NOMO-1 treated with dmso at 0.1 percent for 144 hours (cell line): ENCODE measurements at regions not wholly inside any gene's neighbourhood (a gene's known extent, or its start where the extent isn't known, plus 50 kb on each side); places are given as distances from the start of the nearest gene placed in this dataset.

ENCODE experiments used
- DNase-seq: peaks from one replicate; lab custom pipeline; 2025; ENCODE audit not compliant: unreplicated experiment; lab: John Stamatoyannopoulos, UW

DNA sequence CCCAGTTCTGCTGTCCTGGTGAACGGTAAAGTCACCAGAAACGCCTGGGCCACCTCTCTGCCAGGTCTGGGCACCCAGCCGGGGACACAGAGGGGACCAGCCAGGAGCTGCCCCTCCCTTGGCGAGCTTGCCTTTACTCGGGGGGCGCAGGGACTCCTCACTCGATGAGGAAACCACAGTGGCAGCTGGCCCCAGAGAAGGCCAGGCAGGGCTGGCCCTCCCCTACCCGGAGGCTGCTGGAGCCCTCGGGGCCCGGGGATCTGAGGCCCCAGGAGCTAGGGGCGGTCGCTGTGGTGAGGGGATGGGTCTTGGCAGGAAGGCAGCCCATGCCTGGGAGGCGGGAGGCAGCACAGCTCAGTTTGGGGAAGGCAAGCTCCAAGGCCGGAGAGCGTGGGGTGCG lies 80.4 kb upstream of the SLCO4A1 start:
- no peak for DNase-seq

DNA sequence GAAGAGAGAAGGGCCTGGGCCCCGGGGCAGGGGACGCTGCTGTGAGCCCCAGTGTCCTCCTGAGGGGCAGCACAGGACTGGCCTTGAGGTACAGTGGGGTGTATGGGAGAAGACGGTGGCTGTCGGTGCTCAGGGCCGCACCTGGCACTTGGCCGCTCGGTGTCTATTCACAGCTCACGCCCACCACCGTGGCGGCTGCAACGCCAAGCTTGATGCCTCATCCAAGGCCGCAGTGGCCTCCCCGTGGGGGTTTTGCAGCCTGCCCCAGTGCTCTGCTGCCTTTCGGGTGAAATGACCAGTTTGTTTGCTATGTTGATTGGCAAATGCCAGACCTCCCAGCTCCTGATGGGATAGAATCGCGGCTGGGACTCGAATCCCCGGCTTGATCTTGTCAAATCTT lies 79.5 kb upstream of the SLCO4A1 start:
- DNase-seq, result no peak

DNA sequence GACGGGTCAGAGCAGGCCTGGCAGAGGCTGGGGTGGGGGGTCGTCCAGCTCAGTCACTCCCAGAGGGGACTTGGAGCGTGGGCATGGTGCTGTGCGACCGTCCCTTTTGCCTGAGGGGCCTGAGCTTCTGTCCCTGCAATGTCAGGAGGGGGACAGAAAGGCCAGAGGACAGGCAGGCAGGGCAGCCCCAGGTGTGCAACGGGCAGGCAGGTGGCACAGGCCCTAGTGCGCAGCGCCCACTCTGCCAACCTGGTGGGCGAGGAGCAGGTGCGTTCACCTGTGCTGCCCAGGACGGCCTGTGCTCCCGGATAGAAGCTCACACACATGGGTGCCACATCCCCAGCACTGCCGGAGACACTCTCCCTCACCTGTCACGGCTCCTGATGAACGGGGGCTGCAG lies 78.7 kb upstream of the SLCO4A1 start:
- no peak for DNase-seq

DNA sequence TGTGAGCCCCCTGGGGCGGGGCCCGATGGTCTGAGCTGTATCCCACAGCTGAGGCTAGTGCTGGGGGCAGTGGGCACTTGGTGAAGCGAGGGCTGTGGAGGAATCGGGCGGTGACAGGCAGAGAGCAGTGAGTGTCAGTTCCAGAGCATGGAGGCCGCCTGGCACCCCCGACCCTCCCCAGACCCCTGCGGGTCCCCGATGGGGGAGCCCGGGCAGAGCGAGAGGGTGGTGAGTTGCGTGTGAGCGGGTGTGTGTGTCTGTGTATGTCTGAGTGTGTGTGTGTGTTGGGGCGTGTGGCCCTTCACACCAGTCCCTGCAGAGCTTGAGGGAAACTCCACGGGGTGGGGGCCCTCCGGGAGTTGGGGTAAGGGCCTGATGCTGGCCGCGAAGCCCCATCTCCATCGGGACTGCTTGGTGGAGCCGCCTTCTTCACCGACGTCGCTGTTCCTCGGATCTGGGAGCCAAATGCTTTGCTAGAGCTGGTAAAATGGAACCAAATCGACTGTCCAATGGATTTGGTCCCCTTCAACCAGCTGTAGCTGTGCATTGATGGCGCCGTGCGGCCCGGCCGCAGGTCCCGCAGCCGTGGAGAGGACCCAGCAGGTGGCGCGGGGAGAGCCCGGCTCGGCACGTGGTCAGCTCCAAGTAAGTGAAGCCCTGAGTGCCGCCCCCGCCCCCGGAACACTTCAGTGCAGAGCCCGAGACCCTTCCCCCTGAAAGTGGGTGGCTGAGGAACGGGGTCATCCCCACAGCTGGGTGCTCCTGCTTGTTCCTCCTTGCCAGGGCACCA lies 77.7 kb upstream of the SLCO4A1 start:
- no peak for DNase-seq

DNA sequence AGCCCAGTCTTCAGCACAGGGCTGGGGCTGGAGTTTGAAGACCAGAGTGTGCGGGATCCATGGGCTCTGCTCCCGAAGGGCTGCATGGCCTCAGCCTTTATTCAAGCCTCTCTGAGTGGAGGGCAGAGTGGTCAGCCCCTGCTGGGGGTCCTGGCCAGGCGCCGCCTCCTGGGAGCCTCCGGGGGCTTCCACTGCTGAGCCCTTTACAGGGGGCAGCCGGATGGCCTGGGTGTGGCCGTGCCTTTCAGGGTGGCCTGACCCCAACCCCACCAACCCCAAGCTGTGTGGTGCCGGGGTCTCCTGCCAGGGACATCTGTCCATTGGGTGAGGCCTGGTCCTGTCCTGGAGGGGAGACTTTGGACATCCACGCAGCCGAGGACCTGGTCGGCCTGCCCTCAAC lies 76.0 kb upstream of the SLCO4A1 start:
- DNase-seq, result no peak

DNA sequence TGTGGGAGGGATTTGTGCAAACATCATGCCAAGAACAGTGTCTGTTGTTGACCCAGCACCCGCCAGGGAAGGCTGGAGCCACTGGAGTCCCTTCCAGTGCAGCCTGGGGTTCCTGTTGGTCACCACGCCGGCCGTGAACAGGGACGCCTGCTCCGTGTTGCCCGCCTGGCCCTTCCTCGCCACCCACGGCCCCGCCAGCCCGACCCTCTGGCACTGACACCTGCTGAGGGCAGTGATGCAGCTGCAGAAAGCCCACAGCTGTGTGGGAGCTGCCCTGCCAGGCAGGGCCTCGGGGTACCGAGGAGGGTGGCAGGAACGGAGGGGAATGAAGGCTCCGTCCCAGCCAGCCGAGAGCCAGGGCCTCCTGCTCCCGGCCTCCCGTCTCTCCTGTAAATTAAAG lies 75.5 kb upstream of the SLCO4A1 start:
- DNase-seq, result no peak

DNA sequence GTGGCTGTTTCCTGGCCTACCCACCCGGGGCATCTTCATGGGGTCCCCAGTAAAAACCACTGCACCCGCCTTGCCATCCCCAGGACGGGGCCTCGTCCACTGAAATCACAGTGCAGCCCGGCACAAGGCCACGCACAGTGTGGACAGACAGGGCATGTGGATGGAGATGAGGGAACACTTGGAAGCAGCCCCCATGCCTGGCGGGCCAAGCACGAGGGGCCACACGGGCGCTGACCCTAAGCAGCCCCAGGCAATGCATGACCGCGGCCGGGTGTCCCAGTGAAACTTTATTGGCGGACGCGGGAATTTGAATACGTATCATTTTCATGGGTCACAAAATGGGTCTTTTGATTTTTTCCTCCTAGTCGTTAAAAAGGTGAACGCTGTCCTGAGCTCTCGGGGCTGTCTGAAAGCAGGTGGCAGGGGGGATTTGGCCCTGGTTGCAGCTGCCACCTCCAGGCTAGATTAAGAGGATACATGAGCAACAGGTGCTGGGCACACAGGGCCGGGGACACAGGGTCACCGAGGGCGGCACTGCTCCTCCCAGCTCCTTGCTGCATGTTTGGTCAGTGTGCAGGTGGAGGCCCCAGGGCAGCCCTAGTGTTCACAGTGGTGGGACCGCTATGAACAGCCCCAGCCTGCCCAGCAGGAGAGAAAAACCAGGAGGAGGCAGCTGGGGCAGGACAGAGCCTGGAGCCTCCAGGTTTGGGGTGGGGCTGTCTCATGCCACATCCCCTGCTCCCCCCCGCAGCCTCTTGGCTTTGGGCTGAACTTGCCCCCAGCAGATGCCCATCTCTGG lies 74.9 kb upstream of the SLCO4A1 start:
- DNase-seq, result no peak

DNA sequence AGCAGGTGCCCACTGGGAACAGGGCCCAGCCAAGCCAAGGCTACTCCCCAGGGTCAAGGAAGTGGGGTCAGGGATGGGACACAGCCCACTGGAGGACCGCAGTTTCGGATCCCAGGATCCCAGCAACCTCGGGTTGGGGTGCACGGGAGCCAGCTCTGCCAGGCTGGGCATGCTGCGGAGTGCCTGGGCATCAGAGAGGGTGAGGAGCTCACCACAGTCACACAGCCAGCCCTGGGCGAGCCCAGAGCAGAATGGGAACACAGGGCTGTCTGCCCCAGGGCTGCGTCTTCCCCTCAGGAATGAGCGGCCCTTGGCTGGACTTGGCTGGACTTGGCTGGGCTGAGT lies 74.3 kb upstream of the SLCO4A1 start:
- no peak for DNase-seq

DNA sequence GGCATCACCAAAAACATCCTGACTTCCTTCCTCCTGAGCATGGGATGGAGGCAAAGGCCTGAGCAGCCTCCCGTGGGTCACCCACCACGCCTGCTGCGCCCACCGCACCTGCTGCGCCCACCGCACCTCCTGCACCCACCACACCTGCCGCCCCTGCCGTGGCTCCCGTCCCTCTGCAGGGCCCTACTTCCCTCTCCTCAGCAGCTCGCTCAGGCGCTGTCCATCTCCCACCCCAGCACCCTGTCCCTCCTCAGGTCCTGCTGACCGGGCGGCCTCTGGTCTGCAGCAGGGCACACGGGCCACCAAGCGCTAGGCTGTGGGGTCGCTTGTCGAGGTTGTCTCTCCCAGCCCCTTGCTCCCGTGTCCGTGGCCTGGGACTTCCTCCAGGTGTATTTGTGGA lies 72.7 kb upstream of the SLCO4A1 start:
- no peak for DNase-seq

DNA sequence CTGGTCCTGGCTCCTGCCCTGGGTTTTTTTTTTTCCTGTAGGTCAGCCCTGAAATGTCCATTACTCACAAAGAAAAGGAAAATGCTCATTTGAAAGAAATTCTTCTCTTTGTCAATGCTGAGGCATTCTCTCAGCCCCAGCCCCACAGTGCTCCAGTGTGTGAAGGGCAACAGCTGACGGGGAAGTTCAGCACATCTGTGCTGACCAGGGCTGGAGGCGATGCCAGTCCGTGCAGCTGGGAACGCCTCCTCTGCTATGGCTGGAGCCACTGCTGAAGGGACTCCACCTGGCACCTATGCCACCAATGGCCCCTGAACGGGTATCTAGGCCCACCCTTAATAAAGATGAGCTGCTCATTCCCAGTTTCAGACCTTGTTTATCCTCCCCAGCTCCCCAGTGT lies 71.9 kb upstream of the SLCO4A1 start:
- DNase-seq, result no peak

DNA sequence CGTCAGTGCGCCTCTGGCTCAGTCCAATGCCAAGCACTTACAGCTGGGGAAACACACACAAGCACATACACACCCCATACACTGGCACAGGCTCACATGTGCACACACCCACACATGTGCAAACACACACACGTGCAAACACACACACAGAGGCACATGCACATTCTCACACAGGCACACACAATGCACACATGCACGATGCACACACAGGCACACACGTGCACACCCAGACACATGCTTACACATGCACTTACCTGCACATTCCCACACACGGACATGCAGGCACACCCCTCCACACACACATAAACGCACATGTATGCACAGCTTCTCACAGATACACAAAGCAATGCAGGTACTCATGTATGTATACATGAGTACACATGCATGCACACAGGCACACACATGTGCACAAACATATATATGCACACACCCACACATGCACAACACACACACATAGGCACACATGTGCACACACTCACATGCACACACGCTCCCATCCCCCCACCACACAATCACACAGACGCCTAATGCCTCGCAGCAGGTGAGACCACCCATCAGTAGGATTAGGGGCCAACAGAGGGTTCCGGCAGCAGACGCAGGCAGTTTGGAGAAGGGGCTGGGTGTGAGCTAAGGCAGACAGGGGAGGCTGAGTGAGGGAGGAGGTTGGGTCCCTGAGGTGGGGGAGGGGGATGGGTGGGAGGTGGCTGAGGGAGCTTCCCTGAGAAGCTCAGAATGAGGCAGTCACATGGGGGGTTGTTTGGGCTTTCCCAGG lies 71.2 kb upstream of the SLCO4A1 start:
- DNase-seq, result no peak

DNA sequence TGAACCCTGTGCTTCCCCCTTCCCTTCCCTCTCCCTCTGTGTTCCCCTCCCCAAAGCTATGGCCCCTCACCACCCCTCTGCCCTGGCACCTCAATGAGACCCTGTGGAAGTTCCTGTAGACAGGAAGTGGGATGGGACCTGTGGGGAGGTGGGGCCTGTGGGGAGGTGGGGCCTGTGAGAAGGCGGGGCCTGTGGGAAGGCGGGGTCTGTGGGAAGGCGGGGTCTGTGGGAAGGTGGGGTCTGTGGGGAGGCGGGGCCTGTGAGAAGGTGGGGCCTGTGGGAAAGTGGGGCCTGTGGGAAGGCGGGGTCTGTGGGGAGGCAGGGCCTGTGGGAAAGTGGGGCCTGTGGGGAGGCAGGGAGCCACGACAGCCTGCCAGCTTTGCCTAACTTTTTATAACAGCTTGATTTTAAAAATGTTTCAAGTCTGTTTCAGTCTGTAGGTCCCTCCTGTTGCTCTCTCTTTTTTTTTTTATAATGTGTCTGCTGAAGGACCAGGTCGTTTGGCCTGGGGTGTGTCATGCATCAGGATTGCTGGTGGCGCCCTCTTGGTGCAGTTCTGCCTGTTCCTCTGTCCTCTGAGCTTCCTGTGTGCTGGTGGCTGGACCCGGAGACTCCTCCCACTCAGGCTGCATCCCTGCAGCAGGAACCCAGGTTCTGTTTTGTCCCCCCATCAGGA lies 70.5 kb upstream of the SLCO4A1 start:
- DNase-seq, result no peak

DNA sequence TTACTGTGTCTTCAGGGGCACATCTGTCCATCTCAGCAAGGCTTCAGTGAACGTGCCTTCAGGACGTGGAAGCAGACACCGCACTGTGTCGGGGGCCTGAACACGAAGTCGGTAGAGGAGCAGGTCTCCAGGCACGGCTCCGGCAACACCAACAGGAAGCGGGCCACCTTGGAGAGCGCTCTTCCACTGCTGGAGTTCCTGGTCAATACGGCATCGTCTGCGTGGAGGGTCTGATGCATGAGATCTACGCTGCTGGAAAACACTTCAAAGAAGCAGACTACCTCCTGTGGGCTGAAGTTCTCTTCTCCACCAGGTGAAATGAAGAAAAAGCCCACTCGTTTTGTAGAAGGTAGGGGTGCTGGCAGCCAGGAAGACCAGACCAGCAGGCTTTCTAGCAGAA lies 69.3 kb upstream of the SLCO4A1 start:
- DNase-seq, result no peak

DNA sequence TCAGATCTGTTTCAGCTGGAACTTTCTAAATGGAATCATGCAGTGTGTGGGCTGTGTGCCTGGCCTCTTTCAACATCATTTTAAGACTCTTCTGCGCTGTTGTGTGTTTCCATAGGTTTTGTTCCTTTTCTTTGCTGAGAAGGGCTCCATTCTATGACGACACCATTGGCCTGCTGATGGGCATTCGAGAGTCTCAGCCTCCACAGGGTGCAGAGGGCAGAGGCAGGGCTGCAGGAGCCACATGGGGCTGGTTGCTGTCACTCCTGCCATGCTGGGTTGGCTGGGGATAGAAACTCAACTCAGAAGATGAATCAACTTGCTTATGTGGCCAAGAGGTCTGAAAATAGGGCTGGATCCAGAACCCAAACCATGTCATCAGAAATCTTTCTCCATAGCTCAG lies 68.5 kb upstream of the SLCO4A1 start:
- DNase-seq, result no peak

DNA sequence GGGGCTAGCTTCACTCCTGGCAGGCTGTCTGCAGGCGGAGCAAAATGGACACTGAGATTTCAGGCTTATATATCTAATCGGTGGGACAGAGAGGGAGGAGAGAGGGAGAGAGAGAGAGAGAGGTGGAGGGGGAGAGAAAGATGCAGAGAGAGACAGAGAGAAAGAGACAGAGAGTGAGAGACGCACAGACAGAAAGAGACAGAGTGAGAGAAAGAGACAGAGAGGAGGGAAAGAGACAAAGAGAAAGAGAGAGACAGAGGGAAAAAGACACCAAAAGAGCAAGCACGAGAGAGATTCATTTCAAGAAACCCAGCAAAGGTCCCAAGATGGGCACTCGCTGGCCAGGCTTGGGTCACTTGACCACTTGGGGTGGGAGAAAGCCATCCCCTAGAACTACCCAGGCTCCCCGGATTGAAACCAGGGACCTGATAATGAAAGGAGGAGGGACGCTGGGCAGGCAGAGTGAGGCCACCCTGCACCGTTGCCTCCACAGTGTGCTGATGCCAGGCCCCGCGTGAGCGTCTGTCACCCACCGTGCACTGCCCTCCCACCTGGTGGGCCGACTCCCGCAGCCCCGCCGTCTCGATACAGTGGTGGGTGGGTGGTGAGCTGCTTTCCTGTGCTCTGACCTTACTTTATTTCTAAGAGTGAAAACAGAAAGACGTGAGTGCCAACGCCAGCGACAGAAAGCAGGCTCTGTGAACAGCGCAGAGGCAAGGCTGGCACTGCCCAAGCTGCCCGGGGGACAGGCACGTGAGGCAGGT lies 67.9 kb upstream of the SLCO4A1 start:
- no peak for DNase-seq

DNA sequence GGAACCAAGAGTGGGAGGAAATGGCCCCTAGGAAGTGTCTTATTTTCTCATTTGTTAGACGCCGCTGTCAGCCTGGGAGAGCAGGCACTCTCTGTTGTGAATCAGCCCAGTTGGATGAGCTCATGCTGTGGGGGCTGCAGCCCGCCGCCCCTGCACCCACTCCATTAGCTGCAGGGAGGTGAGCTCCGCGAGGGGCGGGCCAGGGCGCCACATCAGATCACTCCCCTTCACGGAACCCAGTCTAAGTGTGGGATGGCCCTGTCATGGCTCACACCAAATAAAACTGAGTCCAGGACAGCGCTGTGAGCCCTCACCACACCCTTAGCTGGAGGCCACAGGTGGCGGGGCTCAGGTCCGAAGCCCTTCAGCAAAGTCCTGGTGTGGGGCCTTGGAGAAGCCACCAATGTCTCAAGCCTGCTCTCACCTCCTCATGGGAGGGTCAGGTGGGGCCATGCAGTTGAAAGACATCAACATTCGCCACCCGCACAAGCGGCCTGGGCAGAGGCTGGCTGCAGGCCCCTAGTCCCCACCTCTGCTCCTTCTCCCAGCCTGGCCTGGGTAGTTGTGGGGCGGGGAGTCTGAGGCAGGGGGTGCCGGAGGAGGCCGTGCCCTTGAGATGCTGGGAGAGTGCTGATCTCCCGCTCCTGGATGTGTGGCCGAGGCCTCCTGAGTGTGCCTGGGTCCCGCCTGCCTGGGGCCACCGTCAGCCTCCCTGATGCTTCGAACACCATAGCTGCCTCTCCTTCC lies 66.2 kb upstream of the SLCO4A1 start:
- no peak for DNase-seq

DNA sequence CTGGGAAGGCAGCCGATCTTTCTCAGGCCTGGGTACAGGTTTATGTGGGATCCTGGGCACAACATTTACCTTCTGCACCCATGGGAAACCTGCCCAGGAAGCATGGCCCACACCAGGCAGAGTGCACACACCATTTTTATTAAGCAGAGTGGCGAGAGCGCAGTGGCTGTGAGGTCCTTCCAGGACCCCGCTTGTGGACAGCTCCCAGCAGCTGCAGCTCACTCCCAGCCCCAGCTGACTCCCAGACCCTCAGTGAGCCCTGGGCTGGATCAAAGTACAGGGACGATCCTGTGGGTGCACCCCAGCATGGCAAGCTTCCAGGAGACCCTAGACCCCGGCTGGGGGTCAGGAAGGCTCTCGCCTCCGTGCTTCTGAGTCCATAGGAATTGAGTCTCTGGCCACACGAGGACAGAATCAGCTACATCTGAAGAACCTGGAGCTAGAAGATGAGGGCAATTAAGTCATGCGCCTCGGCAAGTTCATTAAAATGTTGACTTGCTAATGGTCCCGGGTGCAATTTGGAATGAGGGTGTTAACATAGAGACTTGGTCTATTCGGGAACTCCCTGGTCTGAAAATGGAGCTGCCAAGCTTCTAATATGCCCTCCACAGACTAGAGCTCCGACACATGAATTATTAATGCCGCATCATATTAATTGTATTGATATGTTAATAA lies 65.4 kb upstream of the SLCO4A1 start:
- no peak for DNase-seq

DNA sequence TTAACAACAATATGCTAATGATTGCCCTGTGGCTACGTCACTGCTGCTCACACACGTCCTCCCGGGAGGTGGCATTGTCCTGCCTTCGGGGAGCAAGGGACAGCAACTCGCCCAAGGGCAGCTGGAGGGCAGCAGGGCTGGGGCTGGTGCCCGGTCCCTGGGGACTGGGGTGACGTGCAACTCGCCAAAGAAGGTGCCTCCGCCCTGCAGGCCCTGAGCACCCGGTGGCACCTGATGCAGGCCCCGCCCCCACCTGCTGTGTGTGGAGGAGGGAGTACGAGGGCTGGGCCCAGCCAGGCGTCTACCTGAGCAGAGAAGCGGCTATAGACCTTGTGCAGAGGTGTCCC lies 64.8 kb upstream of the SLCO4A1 start:
- no peak for DNase-seq

DNA sequence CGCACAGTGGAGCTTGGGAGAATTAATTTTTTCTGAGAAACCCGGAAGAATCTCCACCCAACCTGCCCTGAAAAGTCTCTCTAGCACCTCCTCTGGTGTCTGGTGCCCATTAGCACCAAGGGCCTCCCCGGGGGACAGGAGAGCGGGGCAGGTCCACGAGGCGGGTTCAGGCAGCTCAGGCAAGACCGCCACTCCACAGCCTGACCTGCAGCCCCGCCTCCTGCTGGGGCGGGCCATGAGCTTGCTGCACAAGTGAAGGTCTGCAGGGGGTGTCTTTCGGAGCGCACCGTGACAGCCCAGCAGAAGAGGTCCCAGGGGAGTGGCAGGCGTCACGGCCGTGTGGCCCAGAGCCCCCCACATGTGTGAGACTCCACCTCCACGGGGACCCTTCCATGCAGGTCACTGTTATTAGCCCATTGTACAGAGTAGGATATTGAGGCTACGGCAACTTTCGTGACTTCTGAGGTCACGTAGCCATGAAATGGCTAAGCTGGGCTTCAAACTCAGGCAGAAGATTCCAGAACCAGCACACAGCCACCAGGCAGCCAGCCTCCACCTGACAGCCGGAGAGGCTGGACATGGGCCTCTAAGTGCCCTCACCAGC lies 63.9 kb upstream of the SLCO4A1 start:
- DNase-seq, result no peak
